GM12878 (cell line): ENCODE measurements at regions not wholly inside any gene's neighbourhood (a gene's known extent, or its start where the extent isn't known, plus 50 kb on each side); places are given as distances from the start of the nearest gene placed in this dataset.

ENCODE experiments used
- ATAC-seq: fragments of 200-7000 bp; cut with Tn5 transposase; 3 replicates; pipeline ENCODE4 v1.9.1; 2020; ENCODE audit warnings: mild to moderate bottlenecking, moderate library complexity
- BruUV-seq: library from RNA; stranded (reverse); fragments of 400-500 nt; replicated peaks from 2 replicates; lab custom pipeline; 2021; lab: Mats Ljungman, UMichigan
- CTCF ChIA-PET: fragments of 300-600 bp; sonication (Branson Sonifier 250); formaldehyde crosslinking; extraction: SDS; loops from one replicate; lab custom pipeline; 2021; ENCODE audit warnings: inconsistent platforms; lab: Yijun Ruan, JAX
- POLR2A ChIA-PET: fragments of 350-600 bp; formaldehyde crosslinking; extraction: SDS; loops from one replicate; lab custom pipeline; 2021; ENCODE audit warnings: inconsistent platforms; lab: Charles Lee
- RAD21 ChIA-PET: fragments of 300-600 bp; sonication (Branson Sonifier 250); formaldehyde crosslinking; loops from one replicate; lab custom pipeline; 2023; ENCODE audit warnings: antibody characterized with exemption; ENCODE audit not compliant: unreplicated experiment; lab: Charles Lee
- SMC1A ChIA-PET: fragments of 300-600 bp; sonication (Branson Sonifier 250); formaldehyde crosslinking; loops from one replicate; lab custom pipeline; 2023; ENCODE audit not compliant: unreplicated experiment, uncharacterized antibody; lab: Charles Lee
- DNase-seq: peaks from one replicate; pipeline ENCODE4 v3.0.0-alpha.2; 2011; ENCODE audit warnings: low read depth, low spot score
- FAIRE-seq: peaks from 3 replicates; lab custom pipeline; 2011; peaks lifted over from hg19 to GRCh38; lab: Jason Lieb, UNC
- H2AFZ ChIP-seq: 2 replicates; pipeline ENCODE4 v1.6.0; 2011; ENCODE audit warnings: low read depth, low read length, control low read depth; ENCODE audit not compliant: control insufficient read depth
- H3K27ac ChIP-seq: 2 replicates; pipeline ENCODE4 v1.5.1; 2011; ENCODE audit warnings: control low read depth; ENCODE audit not compliant: control insufficient read depth, insufficient read depth
- H3K27me3 ChIP-seq, 2 experiments: replicated peaks in 1 of 2; 2 replicates each; pipeline versions ENCODE4 v1.6.0 to v1.6.1; 2011; ENCODE audit warnings: low read length in 1 of 2; ENCODE audit not compliant: control insufficient read depth in 2 of 2, insufficient read depth in 2 of 2
- H3K36me3 ChIP-seq, 2 experiments: 2 replicates each; pipeline ENCODE4 v1.5.1; 2011; ENCODE audit warnings: low read length in 1 of 2; ENCODE audit not compliant: control insufficient read depth in 2 of 2, insufficient read depth in 2 of 2
- H3K4me1 ChIP-seq: 2 replicates; pipeline ENCODE4 v1.6.1; 2011; ENCODE audit warnings: mild to moderate bottlenecking, low read length, moderate library complexity, mixed read lengths; ENCODE audit not compliant: control insufficient read depth, insufficient read depth
- H3K4me2 ChIP-seq: 2 replicates; pipeline ENCODE4 v1.6.0; 2011; ENCODE audit warnings: control low read depth; ENCODE audit not compliant: control insufficient read depth, insufficient read depth
- H3K4me3 ChIP-seq: fragments of 200-600 bp; sonication (generic); 2 replicates; pipeline ENCODE4 v1.5.1; 2016
- H3K79me2 ChIP-seq: 2 replicates; pipeline ENCODE4 v1.6.0; 2011; ENCODE audit warnings: low read length; ENCODE audit not compliant: control insufficient read depth, insufficient read depth
- H3K9ac ChIP-seq: 2 replicates; pipeline ENCODE4 v1.8.0; 2011; ENCODE audit warnings: low read length, control low read depth, mixed read lengths; ENCODE audit not compliant: control insufficient read depth, insufficient read depth
- H3K9me3 ChIP-seq: replicated peaks from 3 replicates; pipeline ENCODE4 v1.5.1; 2011; ENCODE audit warnings: mild to moderate bottlenecking, low read length; ENCODE audit not compliant: control insufficient read depth, insufficient read depth
- H4K20me1 ChIP-seq: 2 replicates; pipeline ENCODE4 v1.6.0; 2011; ENCODE audit not compliant: control insufficient read depth, insufficient read depth
- BRCA1 ChIP-seq: IDR thresholded peaks from 2 replicates; pipeline ENCODE4 v1.6.1; 2011; ENCODE audit warnings: low read depth, low read length, improper control_type of control experiment
- HDAC2 ChIP-seq: fragments of 200-600 bp; sonication (generic); IDR thresholded peaks from 2 replicates; pipeline ENCODE4 v1.6.1; 2017
- NFYB ChIP-seq: IDR thresholded peaks from 2 replicates; pipeline ENCODE4 v1.6.1; 2011; ENCODE audit warnings: low read depth, mild to moderate bottlenecking, low read length, improper control_type of control experiment, moderate library complexity; ENCODE audit not compliant: insufficient read depth
- POLR2A ChIP-seq: IDR thresholded peaks from 2 replicates; pipeline ENCODE4 v1.6.1; 2011; ENCODE audit warnings: low read depth, mild to moderate bottlenecking, low read length
- REST ChIP-seq: IDR thresholded peaks from 2 replicates; pipeline ENCODE4 v1.6.1; 2012; ENCODE audit warnings: mild to moderate bottlenecking, low read depth, low read length
- ZSCAN29 ChIP-seq: fragments of 450-650 bp; IDR thresholded peaks from 2 replicates; pipeline ENCODE4 v1.6.1; 2017; ENCODE audit warnings: mild to moderate bottlenecking, moderate library complexity
- WGBS: methylation state at CpG from one replicate; pipeline ENCODE4 v1.1.6; 2016; ENCODE audit warnings: low lambda C conversion rate; ENCODE audit not compliant: insufficient replicate concordance, insufficient coverage; ENCODE audit errors: missing lambda C conversion rate; 5-methylcytosine and 5-hydroxymethylcytosine counted together
- in situ Hi-C: fragments of 300-500 bp; cut with MboI; formaldehyde crosslinking; loops from 9 replicates; pipeline ENCODE4 v1.14.3; 2018; ENCODE audit warnings: mixed read lengths
- intact Hi-C: fragments of 100-400 bp; cut with micrococcal nuclease; formaldehyde crosslinking; loops from one replicate; pipeline ENCODE4 v1.14.2; 2022; ENCODE audit not compliant: unreplicated experiment

GRCh38 chr12:118649765-118650585 lies 273.6 kb downstream of the SUDS3 start (continued):
- TF ChIP-seq REST (no peak), HDAC2 (no peak), POLR2A (no peak), ZSCAN29 (no peak)

- Histone ChIP-seq H2AFZ (no peak overlapping the region), H3K79me2 (no peaks in the 10 kb centered on the region), H3K9me3 (no peaks in the 10 kb centered on the region), H3K9ac (no peak overlapping the region), H3K36me3 (no peaks in the 10 kb centered on the region)
- RAD21 ChIA-PET, result no interaction called here
- in situ Hi-C loops, result no loop called here
- SMC1A ChIA-PET, result no interaction called here
- DNase-seq (no peak), ATAC-seq (no peak)
- 63% methylated on average over 7 of the region's 7 CpGs for WGBS
- TF ChIP-seq NFYB (peak; percentile 46; the same call in 1 of the 2 replicates), BRCA1 (no peak)
- TF ChIP-seq, all 136 proteins: peak for 1
- Histone ChIP-seq H3K4me2 (no peak overlapping the region), H4K20me1 (no peaks in the 10 kb centered on the region), H3K27ac (no peak overlapping the region), H3K4me1 (no peaks in the 10 kb centered on the region), H3K4me3 (no peak overlapping the region), H3K27me3 (no peaks in the 10 kb centered on the region)
- ChIA-PET POLR2A (no interaction called here), CTCF (no interaction called here)
- intact Hi-C loops, result no loop called here
- BruUV-seq, result no TSS peak
- FAIRE-seq, result no peak
Measured at GRCh38 chr12:118650586-118650960, 274.2 kb downstream of the SUDS3 start.
